ENCODE measurements at regions not wholly inside any gene's neighbourhood (a gene's known extent, or its start where the extent isn't known, plus 50 kb on each side); places are given as distances from the start of the nearest gene placed in this dataset.

- H3K9me3 ChIP-seq (ENCODE audit: control insufficient read depth, low read length) = no peaks in the 10 kb centered on the region
- DNase-seq = no peak
- H3K36me3 ChIP-seq (ENCODE audit: control insufficient read depth, insufficient read depth, low read length) = no peaks in the 10 kb centered on the region
- no peak overlapping the region for H3K4me3 ChIP-seq (ENCODE audit: insufficient read depth, low read depth, low read length, poor library complexity, severe bottlenecking)
- no peaks in the 10 kb centered on the region for H3K4me1 ChIP-seq (ENCODE audit: control insufficient read depth, insufficient read depth, low read length, poor library complexity, severe bottlenecking)
- H3K27me3 ChIP-seq (replicated peaks; ENCODE audit: control insufficient read depth, insufficient read depth, low read length, poor library complexity, severe bottlenecking) = no peaks in the 10 kb centered on the region
- H3K27ac ChIP-seq (ENCODE audit: insufficient read depth, low read length, poor library complexity, severe bottlenecking) = no peak overlapping the region
Observed at GRCh38 chr4:13985837-13986236, 358.3 kb upstream of the BOD1L1 start.

GRCh38 chr4:13986548-13986947 lies 359.0 kb upstream of the BOD1L1 start:
- Histone ChIP-seq H3K27me3 (replicated peaks; ENCODE audit: control insufficient read depth, insufficient read depth, low read length, poor library complexity, severe bottlenecking) (no peaks in the 10 kb centered on the region), H3K9me3 (ENCODE audit: control insufficient read depth, low read length) (no peaks in the 10 kb centered on the region), H3K4me3 (ENCODE audit: insufficient read depth, low read depth, low read length, poor library complexity, severe bottlenecking) (no peak overlapping the region), H3K36me3 (ENCODE audit: control insufficient read depth, insufficient read depth, low read length) (no peaks in the 10 kb centered on the region), H3K4me1 (ENCODE audit: control insufficient read depth, insufficient read depth, low read length, poor library complexity, severe bottlenecking) (no peaks in the 10 kb centered on the region), H3K27ac (ENCODE audit: insufficient read depth, low read length, poor library complexity, severe bottlenecking) (no peak overlapping the region)
- no peak for DNase-seq

GRCh38 chr4:13988353-13989305 lies 361.1 kb upstream of the BOD1L1 start:
- Histone ChIP-seq H3K27me3 (replicated peaks; ENCODE audit: control insufficient read depth, insufficient read depth, low read length, poor library complexity, severe bottlenecking) (no peaks in the 10 kb centered on the region), H3K9me3 (ENCODE audit: control insufficient read depth, low read length) (no peaks in the 10 kb centered on the region), H3K36me3 (ENCODE audit: control insufficient read depth, insufficient read depth, low read length) (no peaks in the 10 kb centered on the region), H3K4me3 (ENCODE audit: insufficient read depth, low read depth, low read length, poor library complexity, severe bottlenecking) (no peak overlapping the region), H3K4me1 (ENCODE audit: control insufficient read depth, insufficient read depth, low read length, poor library complexity, severe bottlenecking) (no peaks in the 10 kb centered on the region), H3K27ac (ENCODE audit: insufficient read depth, low read length, poor library complexity, severe bottlenecking) (no peak overlapping the region)
- DNase-seq = no peak

GRCh38 chr4:13989501-13989900 lies 362.0 kb upstream of the BOD1L1 start:
- H3K4me3 ChIP-seq (ENCODE audit: insufficient read depth, low read depth, low read length, poor library complexity, severe bottlenecking) = no peak overlapping the region
- no peaks in the 10 kb centered on the region for H3K36me3 ChIP-seq (ENCODE audit: control insufficient read depth, insufficient read depth, low read length)
- no peaks in the 10 kb centered on the region for H3K27me3 ChIP-seq (replicated peaks; ENCODE audit: control insufficient read depth, insufficient read depth, low read length, poor library complexity, severe bottlenecking)
- H3K9me3 ChIP-seq (ENCODE audit: control insufficient read depth, low read length) = no peaks in the 10 kb centered on the region
- H3K4me1 ChIP-seq (ENCODE audit: control insufficient read depth, insufficient read depth, low read length, poor library complexity, severe bottlenecking) = no peaks in the 10 kb centered on the region
- DNase-seq = no peak
- no peak overlapping the region for H3K27ac ChIP-seq (ENCODE audit: insufficient read depth, low read length, poor library complexity, severe bottlenecking)

- Histone ChIP-seq H3K4me1 (ENCODE audit: control insufficient read depth, insufficient read depth, low read length, poor library complexity, severe bottlenecking) (no peaks in the 10 kb centered on the region), H3K36me3 (ENCODE audit: control insufficient read depth, insufficient read depth, low read length) (no peaks in the 10 kb centered on the region), H3K27me3 (replicated peaks; ENCODE audit: control insufficient read depth, insufficient read depth, low read length, poor library complexity, severe bottlenecking) (no peaks in the 10 kb centered on the region), H3K4me3 (ENCODE audit: insufficient read depth, low read depth, low read length, poor library complexity, severe bottlenecking) (no peak overlapping the region), H3K27ac (ENCODE audit: insufficient read depth, low read length, poor library complexity, severe bottlenecking) (no peak overlapping the region), H3K9me3 (ENCODE audit: control insufficient read depth, low read length) (no peaks in the 10 kb centered on the region)
- DNase-seq = no peak
Observed at GRCh38 chr4:13990596-13991589, 363.4 kb upstream of the BOD1L1 start.

- no peak overlapping the region for H3K27ac ChIP-seq (ENCODE audit: insufficient read depth, low read length, poor library complexity, severe bottlenecking)
- no peak for DNase-seq
- H3K4me3 ChIP-seq (ENCODE audit: insufficient read depth, low read depth, low read length, poor library complexity, severe bottlenecking) = no peak overlapping the region
- H3K27me3 ChIP-seq (replicated peaks; ENCODE audit: control insufficient read depth, insufficient read depth, low read length, poor library complexity, severe bottlenecking) = no peaks in the 10 kb centered on the region
- no peaks in the 10 kb centered on the region for H3K9me3 ChIP-seq (ENCODE audit: control insufficient read depth, low read length)
- no peaks in the 10 kb centered on the region for H3K4me1 ChIP-seq (ENCODE audit: control insufficient read depth, insufficient read depth, low read length, poor library complexity, severe bottlenecking)
- no peaks in the 10 kb centered on the region for H3K36me3 ChIP-seq (ENCODE audit: control insufficient read depth, insufficient read depth, low read length)
Observed at GRCh38 chr4:13992041-13992440, 364.5 kb upstream of the BOD1L1 start.

GRCh38 chr4:13992975-13993520 lies 365.5 kb upstream of the BOD1L1 start:
- Histone ChIP-seq H3K4me1 (ENCODE audit: control insufficient read depth, insufficient read depth, low read length, poor library complexity, severe bottlenecking) (no peaks in the 10 kb centered on the region), H3K27ac (ENCODE audit: insufficient read depth, low read length, poor library complexity, severe bottlenecking) (no peak overlapping the region), H3K4me3 (ENCODE audit: insufficient read depth, low read depth, low read length, poor library complexity, severe bottlenecking) (no peak overlapping the region)

GRCh38 chr4:13994016-13994415 lies 366.5 kb upstream of the BOD1L1 start:
- DNase-seq = no peak
- Histone ChIP-seq H3K9me3 (ENCODE audit: control insufficient read depth, low read length) (no peaks in the 10 kb centered on the region), H3K27ac (ENCODE audit: insufficient read depth, low read length, poor library complexity, severe bottlenecking) (no peak overlapping the region), H3K4me1 (ENCODE audit: control insufficient read depth, insufficient read depth, low read length, poor library complexity, severe bottlenecking) (no peaks in the 10 kb centered on the region), H3K4me3 (ENCODE audit: insufficient read depth, low read depth, low read length, poor library complexity, severe bottlenecking) (no peak overlapping the region), H3K27me3 (replicated peaks; ENCODE audit: control insufficient read depth, insufficient read depth, low read length, poor library complexity, severe bottlenecking) (no peaks in the 10 kb centered on the region), H3K36me3 (ENCODE audit: control insufficient read depth, insufficient read depth, low read length) (no peaks in the 10 kb centered on the region)

More at GRCh38 chr4:13992975-13993520, 365.5 kb upstream of the BOD1L1 start:
- Histone ChIP-seq H3K9me3 (ENCODE audit: control insufficient read depth, low read length) (no peaks in the 10 kb centered on the region), H3K36me3 (ENCODE audit: control insufficient read depth, insufficient read depth, low read length) (no peaks in the 10 kb centered on the region), H3K27me3 (replicated peaks; ENCODE audit: control insufficient read depth, insufficient read depth, low read length, poor library complexity, severe bottlenecking) (no peaks in the 10 kb centered on the region)
- no peak for DNase-seq

GRCh38 chr4:13998850-13999445 lies 371.4 kb upstream of the BOD1L1 start:
- H3K27me3 ChIP-seq (replicated peaks; ENCODE audit: control insufficient read depth, insufficient read depth, low read length, poor library complexity, severe bottlenecking) = no peaks in the 10 kb centered on the region
- no peaks in the 10 kb centered on the region for H3K9me3 ChIP-seq (ENCODE audit: control insufficient read depth, low read length)
- no peak overlapping the region for H3K4me3 ChIP-seq (ENCODE audit: insufficient read depth, low read depth, low read length, poor library complexity, severe bottlenecking)
- H3K27ac ChIP-seq (ENCODE audit: insufficient read depth, low read length, poor library complexity, severe bottlenecking) = no peak overlapping the region
- H3K36me3 ChIP-seq (ENCODE audit: control insufficient read depth, insufficient read depth, low read length) = no peaks in the 10 kb centered on the region
- no peaks in the 10 kb centered on the region for H3K4me1 ChIP-seq (ENCODE audit: control insufficient read depth, insufficient read depth, low read length, poor library complexity, severe bottlenecking)
- no peak for DNase-seq
